ENCODE measurements at regions not wholly inside any gene's neighbourhood (a gene's known extent, or its start where the extent isn't known, plus 50 kb on each side); places are given as distances from the start of the nearest gene placed in this dataset.

DNA sequence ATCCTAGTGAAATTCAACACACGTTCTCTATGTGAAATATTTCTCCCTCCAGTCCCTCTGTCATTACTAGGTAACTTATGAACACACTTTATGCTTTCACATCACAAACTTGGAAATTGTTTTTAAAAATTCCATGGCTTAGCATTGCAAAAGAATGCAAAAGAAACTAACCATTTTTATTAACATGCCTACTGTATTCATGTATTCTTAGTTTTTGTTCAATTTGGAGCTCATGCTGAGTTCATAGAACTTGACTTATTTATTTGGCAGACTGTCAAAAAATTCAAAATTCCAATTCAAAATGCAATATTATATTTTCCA lies 155.0 kb upstream of the SEMA3C start:
- H3K27ac ChIP-seq (ENCODE audit: low read depth, low read length) = no peak overlapping the region
- H2BK12ac ChIP-seq (ENCODE audit: low read depth, low read length) = no peak overlapping the region
- H3K36me3 ChIP-seq (ENCODE audit: control insufficient read depth in 2 of 4, insufficient read depth in 4 of 4, low read length in 3 of 4) = peaks cover 0 to 4% (median 0%) of the 10 kb centered on the region in 4 experiments; a peak in 1 of 8 replicates
- peaks cover 7 to 19% of the 10 kb centered on the region in 2 experiments; a peak in 2 of 4 replicates for H3K9me3 ChIP-seq (ENCODE audit: insufficient read depth in 2 of 2, low read depth in 1 of 2, low read length in 1 of 2)
- no peak overlapping the region for H3K56ac ChIP-seq (replicated peaks; ENCODE audit: insufficient read length, low read depth, low read length)
- H3K79me1 ChIP-seq (ENCODE audit: low read depth, low read length) = no peaks in the 10 kb centered on the region
- FAIRE-seq (no peak), DNase-seq (ENCODE audit: low read depth in 1 of 2, low spot score in 2 of 2) (no peak)
- H4K5ac ChIP-seq (ENCODE audit: insufficient read length, low read depth, low read length) = no peak overlapping the region
- no peaks in the 10 kb centered on the region for H3K27me3 ChIP-seq (replicated peaks in 1 of 4; ENCODE audit: control insufficient read depth in 3 of 4, extremely low read depth in 1 of 4, insufficient read depth in 3 of 4, low read length in 3 of 4)
- H4K91ac ChIP-seq (replicated peaks; ENCODE audit: insufficient read length, low read length) = no peak overlapping the region
- H3K79me2 ChIP-seq (ENCODE audit: control insufficient read depth in 1 of 2, insufficient read depth in 2 of 2, low read length in 2 of 2) = no peaks in the 10 kb centered on the region
- H3K9ac ChIP-seq (replicated peaks in 1 of 4; ENCODE audit: extremely low read depth in 1 of 4, low read depth in 3 of 4, low read length in 3 of 4) = no peak overlapping the region
- WGBS, 2 experiments (ENCODE audit: extremely low coverage in 1 of 2, insufficient coverage in 1 of 2, insufficient read length in 1 of 2, insufficient replicate concordance in 2 of 2, low coverage in 1 of 2, low lambda C conversion rate in 2 of 2, missing lambda C conversion rate in 1 of 2) = 81% methylated on average over 1 of the region's 1 CpG; no CpG with 5 or more reads in 1 of the 2 experiments
- H4K8ac ChIP-seq (ENCODE audit: extremely low read depth, insufficient read depth, low read length) = no peak overlapping the region
- no peak overlapping the region for H3K4me2 ChIP-seq (ENCODE audit: insufficient read depth in 1 of 2, low read depth in 2 of 2, low read length in 2 of 2)
- no peaks in the 10 kb centered on the region for H3K23me2 ChIP-seq (ENCODE audit: low read depth, low read length)
- ChIA-PET CTCF (ENCODE audit: partially characterized antibody) (no interaction called here), POLR2A (ENCODE audit: partially characterized antibody) (no interaction called here)
- no peak overlapping the region for H2BK20ac ChIP-seq (ENCODE audit: low read length)
- no peak overlapping the region for H3K4me3 ChIP-seq (ENCODE audit: extremely low read depth in 1 of 4, insufficient read depth in 2 of 4, low read depth in 3 of 4, low read length in 4 of 4)
- no peak overlapping the region for H3K14ac ChIP-seq (ENCODE audit: insufficient read length)
- no peak overlapping the region for H3K4ac ChIP-seq (replicated peaks; ENCODE audit: insufficient read length, low read depth, low read length)
- H2BK15ac ChIP-seq (ENCODE audit: low read length) = no peak overlapping the region
- no peak overlapping the region for H2BK5ac ChIP-seq (ENCODE audit: low read depth, low read length)
- no peak overlapping the region for H2BK120ac ChIP-seq (replicated peaks; ENCODE audit: low read depth, low read length)
- H3K18ac ChIP-seq (ENCODE audit: extremely low read depth, low read length) = no peak overlapping the region
- no peak overlapping the region for H3K23ac ChIP-seq (ENCODE audit: insufficient read length)
- no peak overlapping the region for H2AFZ ChIP-seq (ENCODE audit: low read length)
- H2AK5ac ChIP-seq (ENCODE audit: low read depth, low read length) = no peak overlapping the region
- H3K4me1 ChIP-seq (replicated peaks in 1 of 4; ENCODE audit: control insufficient read depth in 3 of 4, insufficient read depth in 4 of 4, low read length in 3 of 4) = no peaks in the 10 kb centered on the region
- no peaks in the 10 kb centered on the region for H4K20me1 ChIP-seq (replicated peaks in 1 of 2; ENCODE audit: control insufficient read depth in 1 of 2, insufficient read depth in 2 of 2, low read length in 2 of 2)
- TF ChIP-seq SAP30 (IDR thresholded peaks at IDR 0.05; ENCODE audit: insufficient read depth, insufficient replicate concordance, low read length) (no peak), CTBP2 (IDR thresholded peaks at IDR 0.05; ENCODE audit: borderline replicate concordance, insufficient read depth, insufficient read length, low read length) (no peak), NANOG (IDR thresholded peaks at IDR 0.05; ENCODE audit: insufficient read depth, low read depth, low read length, poor library complexity, severe bottlenecking) (no peak), POLR2A (IDR thresholded peaks at IDR 0.05; ENCODE audit: control extremely low read depth in 1 of 2, low read depth in 2 of 2, low read length in 2 of 2) (no peak), ASH2L (IDR thresholded peaks at IDR 0.05; ENCODE audit: low read length) (no peak), KDM4A (IDR thresholded peaks at IDR 0.05; ENCODE audit: low read depth, low read length, severe bottlenecking) (no peak), PHF8 (conservative IDR thresholded peaks at IDR 0.05; ENCODE audit: low read depth, low read length) (no peak), CREB1 (IDR thresholded peaks at IDR 0.05) (no peak), KDM1A (IDR thresholded peaks at IDR 0.05; ENCODE audit: borderline replicate concordance, low read length) (no peak), POLR2AphosphoS5 (IDR thresholded peaks at IDR 0.05; ENCODE audit: low read depth, low read length) (no peak), MAFK (IDR thresholded peaks at IDR 0.05; ENCODE audit: low read depth, low read length) (no peak), GABPA (IDR thresholded peaks at IDR 0.05; ENCODE audit: borderline replicate concordance, insufficient read depth, low read length) (no peak), POU5F1 (IDR thresholded peaks at IDR 0.05; ENCODE audit: low read depth, low read length) (no peak)
- TF ChIP-seq, protein P1, sequence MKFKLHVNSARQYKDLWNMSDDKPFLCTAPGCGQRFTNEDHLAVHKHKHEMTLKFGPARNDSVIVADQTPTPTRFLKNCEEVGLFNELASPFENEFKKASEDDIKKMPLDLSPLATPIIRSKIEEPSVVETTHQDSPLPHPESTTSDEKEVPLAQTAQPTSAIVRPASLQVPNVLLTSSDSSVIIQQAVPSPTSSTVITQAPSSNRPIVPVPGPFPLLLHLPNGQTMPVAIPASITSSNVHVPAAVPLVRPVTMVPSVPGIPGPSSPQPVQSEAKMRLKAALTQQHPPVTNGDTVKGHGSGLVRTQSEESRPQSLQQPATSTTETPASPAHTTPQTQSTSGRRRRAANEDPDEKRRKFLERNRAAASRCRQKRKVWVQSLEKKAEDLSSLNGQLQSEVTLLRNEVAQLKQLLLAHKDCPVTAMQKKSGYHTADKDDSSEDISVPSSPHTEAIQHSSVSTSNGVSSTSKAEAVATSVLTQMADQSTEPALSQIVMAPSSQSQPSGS (IDR thresholded peaks at IDR 0.05; ENCODE audit: low read length) = no peak
